GM18511 (cell line): ENCODE measurements at regions not wholly inside any gene's neighbourhood (a gene's known extent, or its start where the extent isn't known, plus 50 kb on each side); places are given as distances from the start of the nearest gene placed in this dataset.

Experiments used
- ATAC-seq: cut with Tn5 transposase; IDR thresholded peaks from one replicate; pipeline ENCODE4 v1.9.1; 2021; ENCODE audit warnings: mild to moderate bottlenecking, moderate library complexity; ENCODE audit not compliant: unreplicated experiment

DNA sequence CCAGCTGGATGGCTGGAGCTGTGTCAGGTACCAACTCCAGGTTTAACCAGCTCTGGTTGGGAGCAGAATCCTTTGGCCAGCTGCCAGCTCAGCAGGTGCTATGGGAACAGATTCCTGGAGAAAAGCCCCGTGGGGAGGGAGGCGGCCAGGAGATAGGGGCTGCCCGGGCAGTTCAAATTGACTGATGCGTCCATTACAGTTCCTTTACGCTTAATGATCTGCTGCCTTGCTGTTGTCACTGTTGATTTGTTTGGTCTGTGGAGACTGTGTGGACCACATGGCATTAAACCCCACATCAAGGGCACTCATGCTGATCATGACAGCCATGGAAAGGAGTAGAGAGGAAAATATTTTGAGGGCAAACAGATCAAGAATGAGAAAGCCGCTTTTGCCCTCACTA lies 200.0 kb downstream of the TSN start:
- ATAC-seq: no peak

- no peak for ATAC-seq
Measured at GRCh38 chr2:121955872-121956271, 200.4 kb downstream of the TSN start.

GRCh38 chr2:121960251-121960650 lies 204.8 kb downstream of the TSN start:
- peak; percentile 98 for ATAC-seq

- ATAC-seq: no peak
Measured at GRCh38 chr2:121961761-121962160, 206.3 kb downstream of the TSN start.

- ATAC-seq: no peak
Measured at GRCh38 chr2:121965661-121966060, 210.2 kb downstream of the TSN start.

DNA sequence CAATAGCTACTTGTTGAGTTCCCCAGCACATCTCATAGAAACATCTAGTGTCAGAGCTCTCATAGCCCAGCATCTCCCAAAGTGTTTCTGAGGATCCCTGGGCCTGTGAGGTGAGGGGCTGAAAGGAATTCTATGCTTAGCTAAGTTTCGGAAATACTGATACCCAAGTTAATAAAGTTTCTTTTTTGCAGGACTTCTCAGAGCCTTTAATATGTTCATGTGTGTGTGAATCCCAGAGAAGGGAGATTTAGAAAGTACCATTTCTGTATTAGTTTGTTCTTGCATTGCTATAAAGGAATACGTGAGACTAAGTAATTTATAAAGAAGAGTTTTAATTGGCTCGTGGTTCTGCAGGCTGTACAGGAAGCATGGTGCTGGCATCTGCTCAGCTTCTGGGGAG lies 211.2 kb downstream of the TSN start:
- ATAC-seq: no peak

- ATAC-seq: no peak
Measured at GRCh38 chr2:121969166-121969565, 213.7 kb downstream of the TSN start.

DNA sequence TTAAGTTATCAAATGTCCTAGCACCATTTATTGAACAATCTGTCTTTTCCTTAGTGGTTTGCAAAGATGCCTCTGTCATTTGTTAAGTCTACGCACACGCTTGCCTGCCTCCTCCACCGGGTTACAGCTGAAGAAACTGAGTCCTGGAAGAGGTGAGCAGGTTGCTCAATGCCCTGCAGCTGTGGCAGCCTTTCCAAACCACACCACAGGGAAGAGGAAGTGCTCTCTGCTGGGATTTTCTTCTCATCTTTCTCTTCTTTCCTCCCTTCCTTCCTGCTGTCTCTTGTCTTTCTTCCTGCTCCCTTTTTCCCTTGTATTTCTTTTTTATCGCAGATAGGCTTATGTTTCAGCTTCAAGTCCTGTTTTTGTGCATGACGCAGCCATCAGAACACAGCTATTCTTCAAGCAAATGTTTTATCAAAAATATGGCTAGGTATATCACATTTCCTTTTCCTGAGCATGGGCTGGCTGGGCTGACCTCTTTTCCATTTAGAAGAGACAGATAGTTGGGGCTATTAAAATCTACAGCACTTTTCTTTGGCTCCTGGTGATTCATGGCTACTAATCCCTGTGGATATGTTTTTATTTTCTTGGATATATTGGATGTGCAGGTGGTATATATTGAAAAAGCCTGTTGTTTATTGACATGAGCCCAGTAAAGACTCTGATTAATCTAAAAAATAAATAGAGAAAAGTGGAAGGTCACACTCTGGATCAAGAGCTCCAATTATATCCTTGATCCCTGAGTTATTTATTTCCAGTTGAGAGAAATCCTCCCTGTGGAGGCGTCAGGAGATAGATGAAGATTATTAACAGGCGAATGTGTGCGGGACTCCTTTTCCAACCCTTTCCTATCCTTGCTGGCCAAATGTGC lies 214.6 kb downstream of the TSN start:
- no peak for ATAC-seq

DNA sequence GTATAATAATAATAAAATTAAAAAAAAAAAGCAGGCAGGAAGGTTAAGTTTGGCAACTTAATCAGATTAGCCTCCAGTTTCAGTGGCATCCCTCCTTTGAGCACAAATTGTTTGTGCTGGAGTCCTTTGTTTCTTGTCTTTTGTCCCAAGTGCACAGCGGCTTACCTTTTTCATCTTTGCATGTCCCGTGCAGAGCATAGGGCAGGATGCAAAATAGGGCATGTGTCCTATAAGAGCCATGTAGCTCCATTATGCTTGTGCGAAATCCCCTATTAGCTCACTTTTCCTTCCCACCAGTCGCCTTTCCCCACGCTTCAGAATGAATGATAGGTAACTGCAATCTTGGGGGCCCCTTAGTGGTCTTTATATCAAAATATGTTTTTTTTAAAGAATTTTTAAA lies 216.8 kb downstream of the TSN start:
- no peak for ATAC-seq

GRCh38 chr2:121974897-121975661 lies 219.6 kb downstream of the TSN start:
- peak; percentile 97 for ATAC-seq

- ATAC-seq: no peak
Measured at GRCh38 chr2:121976926-121977325, 221.5 kb downstream of the TSN start.

DNA sequence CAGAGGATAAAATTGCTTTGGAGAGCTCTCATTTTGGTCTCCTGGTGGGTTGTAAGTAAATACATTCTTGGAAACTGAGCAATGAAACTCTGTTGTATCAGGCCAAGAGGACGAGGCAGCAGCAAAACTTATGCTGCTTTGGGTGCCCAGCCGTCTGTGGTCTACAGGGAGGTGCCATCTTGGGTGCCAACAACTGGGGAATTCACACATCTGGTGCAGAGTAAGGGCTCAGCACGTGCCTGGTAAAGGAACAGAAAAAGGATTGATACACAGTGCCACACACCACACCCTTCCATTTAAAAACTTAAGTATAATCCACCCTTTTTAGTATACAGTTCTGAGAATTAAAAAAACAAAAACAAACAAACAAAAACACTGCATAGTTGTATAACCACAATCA lies 221.9 kb downstream of the TSN start:
- no peak for ATAC-seq

DNA sequence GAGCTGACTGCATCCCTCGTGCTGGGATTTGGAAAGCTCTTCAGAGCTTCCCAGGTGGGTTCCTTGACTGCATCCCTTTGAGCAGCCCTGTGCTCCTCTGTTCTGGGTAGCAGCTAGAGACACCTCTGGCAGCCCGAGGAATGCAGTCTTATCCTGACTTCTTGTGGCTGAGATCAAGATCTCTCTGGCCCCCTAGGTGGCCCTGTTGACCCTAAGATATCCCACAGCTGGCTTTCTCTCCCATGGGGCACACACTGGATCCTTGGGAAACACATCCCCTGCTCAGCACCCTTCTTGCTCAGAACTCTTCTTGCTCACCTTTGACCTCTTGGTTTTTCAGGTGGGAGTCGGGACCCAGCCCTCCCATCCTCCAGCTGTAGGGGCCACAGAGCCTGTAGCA lies 237.2 kb downstream of the TSN start:
- no peak for ATAC-seq

GRCh38 chr2:121993682-121994081 lies 238.2 kb downstream of the TSN start:
- no peak for ATAC-seq

GRCh38 chr2:121994238-121995206 lies 239.1 kb downstream of the TSN start:
- peak; percentile 65 for ATAC-seq

DNA sequence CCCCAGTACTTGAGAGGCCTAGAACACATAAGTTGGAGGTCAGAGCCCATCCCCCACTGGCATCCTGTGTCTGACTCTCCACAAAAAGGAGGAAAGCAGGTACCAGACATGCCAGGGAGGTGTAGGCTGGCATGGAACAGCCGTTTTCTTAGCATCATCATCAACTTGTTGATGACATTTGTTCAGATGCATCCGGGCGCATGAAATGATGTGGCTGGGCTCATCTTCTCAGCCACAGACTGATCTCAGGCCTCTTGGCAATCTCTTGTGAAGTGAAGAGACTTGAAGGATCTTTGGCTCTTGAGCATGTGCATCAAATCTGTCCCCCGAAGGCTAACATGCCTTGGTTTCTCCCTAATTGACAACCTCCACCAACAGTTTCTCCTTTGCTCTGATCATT lies 243.3 kb downstream of the TSN start:
- ATAC-seq: no peak

GRCh38 chr2:121999264-121999663 lies 243.8 kb downstream of the TSN start:
- ATAC-seq: no peak

GRCh38 chr2:122000556-122001340 lies 245.3 kb downstream of the TSN start:
- ATAC-seq: no peak

DNA sequence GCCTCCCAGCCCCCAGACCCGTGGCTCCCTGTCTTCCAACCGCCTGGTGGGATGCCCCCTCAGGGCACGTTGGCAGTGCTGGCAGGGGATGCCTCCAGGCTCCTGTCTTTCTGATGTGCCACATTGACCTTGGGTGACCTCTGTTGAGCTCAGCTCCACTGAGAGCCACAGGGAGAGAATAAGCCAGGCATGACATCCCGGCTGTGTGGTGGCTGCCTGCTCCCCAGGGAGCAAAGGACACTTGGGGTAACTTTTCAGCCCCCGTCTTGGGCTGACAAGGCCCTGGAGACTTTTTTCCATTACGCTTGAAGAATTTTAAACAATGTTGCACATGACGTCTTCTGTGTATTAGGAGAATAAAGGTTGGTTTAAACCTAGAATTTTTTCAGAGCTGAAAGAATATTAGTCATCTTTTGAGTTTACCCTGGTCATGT lies 246.0 kb downstream of the TSN start:
- no peak for ATAC-seq
